Skin of body (tissue), 1 donor: ENCODE measurements at regions not wholly inside any gene's neighbourhood (a gene's known extent, or its start where the extent isn't known, plus 50 kb on each side); places are given as distances from the start of the nearest gene placed in this dataset.

Source experiments
- DNase-seq: peaks from one replicate; lab custom pipeline; 2025; lab: John Stamatoyannopoulos, UW

- no peak for DNase-seq
Measured at GRCh38 chr18:1922066-1922465, 649.2 kb downstream of the METTL4 start.

DNA sequence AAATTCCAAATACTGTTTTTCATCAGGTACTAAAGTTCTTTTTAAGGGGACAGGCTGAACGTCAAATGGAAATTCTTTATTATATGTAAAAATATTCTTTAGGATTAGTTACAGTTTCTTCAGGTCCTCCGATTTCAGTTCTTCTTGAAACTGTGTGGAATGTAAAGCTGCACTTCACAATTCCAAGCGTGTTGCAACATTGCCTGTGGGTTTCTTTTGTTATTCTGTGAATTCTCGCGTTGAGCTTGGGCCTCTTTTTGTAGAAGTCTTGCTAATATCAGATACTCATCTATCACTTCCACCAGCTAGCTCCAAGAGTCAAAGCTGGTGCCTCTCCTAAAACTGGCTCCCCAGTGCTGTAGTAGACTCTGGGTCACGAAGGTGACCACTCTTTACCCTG lies 642.6 kb downstream of the METTL4 start:
- DNase-seq: no peak

DNA sequence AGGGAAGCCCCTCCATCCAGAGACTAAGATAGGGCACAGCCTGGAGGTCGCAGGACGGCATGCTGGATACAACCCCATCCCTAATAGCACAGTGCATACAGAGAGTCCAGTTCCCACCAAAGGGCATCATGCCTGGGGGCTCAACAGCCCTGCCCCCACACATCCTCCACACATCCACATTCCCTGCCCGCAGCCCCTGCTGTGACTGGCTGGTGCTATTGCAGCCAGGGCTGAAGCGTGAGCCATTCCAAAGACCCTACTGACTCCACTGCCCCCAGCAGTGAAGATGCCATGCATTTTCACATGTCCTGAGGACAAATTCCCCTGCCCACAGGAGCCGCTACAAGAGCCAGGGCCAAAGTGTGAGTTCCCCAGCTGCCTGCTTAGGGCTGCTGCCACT lies 641.6 kb downstream of the METTL4 start:
- DNase-seq: no peak

DNA sequence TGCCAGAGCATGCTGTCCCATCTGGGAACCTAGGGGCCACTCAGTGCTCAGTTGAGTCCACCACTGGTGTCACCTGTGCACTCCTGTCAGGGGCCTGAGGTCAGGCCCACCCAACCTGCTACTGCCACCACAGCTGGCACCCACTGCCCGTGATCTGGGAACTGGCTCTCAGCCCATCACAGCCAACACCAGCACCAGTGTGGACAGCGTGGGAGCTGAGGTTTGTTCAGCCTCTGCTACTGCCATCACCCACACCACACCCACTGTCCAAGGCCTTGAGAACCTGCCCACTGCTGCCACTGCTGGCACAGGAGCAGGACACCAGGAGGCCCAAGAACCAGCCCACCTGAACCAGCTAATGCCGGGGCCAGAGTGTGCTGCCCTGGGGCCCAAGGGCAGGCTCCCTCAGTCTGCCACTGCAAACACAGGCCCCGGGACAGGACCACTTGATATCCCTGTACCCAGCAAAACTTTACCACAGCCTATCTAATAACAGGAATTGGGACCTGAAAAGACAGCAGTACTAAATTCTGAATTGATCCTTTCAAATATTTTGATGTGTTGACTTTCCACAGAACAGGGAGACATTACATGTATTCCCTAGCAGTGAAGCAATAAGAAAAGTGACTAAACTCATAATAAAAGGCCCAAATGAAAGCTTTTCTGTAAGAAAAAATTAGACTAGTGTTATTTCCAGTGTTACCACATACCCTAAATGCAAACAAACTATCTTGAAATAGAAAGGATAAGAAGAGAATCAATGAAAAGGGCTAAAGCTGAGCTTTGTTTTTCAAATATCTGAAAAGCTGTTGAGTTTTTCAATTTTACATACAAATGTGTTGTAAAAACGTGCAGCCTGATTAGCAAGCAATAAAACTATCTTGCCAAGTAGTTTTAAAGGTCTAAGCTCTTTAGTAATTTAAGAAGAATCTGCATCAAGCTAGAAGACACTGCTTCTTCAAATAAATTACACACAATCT lies 640.7 kb downstream of the METTL4 start:
- no peak for DNase-seq

- no peak for DNase-seq
Measured at GRCh38 chr18:1952486-1952885, 618.8 kb downstream of the METTL4 start.

DNA sequence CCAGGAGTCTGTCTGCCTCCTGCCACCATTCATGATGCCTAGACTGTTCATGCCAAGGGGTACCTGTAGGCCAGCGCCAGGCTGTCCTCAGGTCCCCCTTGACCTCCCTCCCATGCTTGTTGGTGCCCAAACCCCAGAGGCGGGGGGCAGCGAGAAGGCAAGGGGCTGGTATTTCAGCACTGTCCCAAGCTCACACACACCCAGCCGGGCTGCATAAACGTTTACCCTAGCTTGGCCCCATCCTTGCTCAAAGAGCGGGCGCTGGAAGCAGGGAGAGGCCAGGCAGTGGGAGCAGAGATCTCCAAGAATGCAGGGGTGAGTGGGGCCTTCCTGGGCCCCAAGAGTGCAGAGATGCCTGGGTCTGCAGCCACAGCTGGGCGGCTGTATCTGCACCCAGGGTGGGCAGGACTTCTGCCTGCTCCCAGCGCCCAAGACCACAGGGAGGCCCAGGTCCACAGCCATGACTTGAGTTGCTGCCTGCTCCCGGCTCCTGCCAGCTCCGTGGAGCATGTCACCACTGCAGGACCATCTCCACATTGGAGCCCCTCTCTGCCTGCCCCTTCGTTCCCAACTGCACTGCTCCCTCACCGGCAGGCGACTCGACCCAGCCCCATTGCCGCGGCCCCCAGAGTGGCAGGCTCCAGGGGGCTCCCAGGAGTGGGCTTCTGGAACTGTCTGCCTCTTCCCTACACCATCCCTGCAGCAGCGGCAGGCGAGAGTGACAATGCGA lies 616.6 kb downstream of the METTL4 start:
- DNase-seq: no peak

DNA sequence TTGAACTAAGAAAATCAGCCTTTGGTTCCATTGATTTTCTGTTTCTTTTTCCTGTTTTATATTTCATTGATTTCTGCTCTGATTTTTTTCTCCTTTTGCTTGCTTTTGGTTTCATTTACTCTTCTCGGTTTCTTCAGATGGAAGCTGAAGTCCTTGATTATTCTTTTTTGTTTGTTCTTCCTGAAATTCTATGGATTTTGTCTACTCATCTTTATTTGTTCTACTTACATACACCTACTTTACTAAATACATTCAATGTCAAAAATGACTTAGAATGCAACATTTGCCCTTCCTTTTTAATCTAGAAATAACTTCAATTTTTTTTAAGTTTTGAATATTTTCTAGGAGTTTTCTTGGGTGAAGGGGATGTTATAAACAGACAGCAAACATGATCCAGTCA lies 612.5 kb downstream of the METTL4 start:
- DNase-seq: no peak

GRCh38 chr18:1965016-1965415 lies 606.3 kb downstream of the METTL4 start:
- no peak for DNase-seq

- no peak for DNase-seq
Measured at GRCh38 chr18:1965541-1965940, 605.8 kb downstream of the METTL4 start.

GRCh38 chr18:1968801-1969498 lies 602.4 kb downstream of the METTL4 start:
- DNase-seq: no peak

GRCh38 chr18:1976484-1976883 lies 594.8 kb downstream of the METTL4 start:
- no peak for DNase-seq

- DNase-seq: no peak
Measured at GRCh38 chr18:1982056-1982455, 589.2 kb downstream of the METTL4 start.

- DNase-seq: no peak
Measured at GRCh38 chr18:1983746-1984515, 587.4 kb downstream of the METTL4 start.

DNA sequence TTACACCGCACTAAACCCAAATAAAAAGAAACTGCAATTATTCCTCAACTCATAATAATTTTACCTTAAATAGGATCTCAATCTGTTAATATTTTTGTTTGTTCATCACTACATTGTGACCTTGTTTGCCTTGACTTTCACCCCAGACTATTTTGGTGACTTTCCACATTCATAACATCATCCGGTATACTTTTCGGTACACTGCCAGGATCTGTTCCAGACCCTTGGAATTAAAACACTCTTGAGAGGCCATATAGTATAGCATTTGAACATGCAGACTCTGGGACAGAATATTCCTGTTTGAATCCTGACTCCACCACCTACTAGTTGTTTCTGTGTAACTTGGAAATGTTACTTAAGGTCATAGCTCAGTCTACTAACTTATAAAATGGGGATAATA lies 577.4 kb downstream of the METTL4 start:
- DNase-seq: no peak

GRCh38 chr18:1994471-1994870 lies 576.8 kb downstream of the METTL4 start:
- no peak for DNase-seq

- DNase-seq: no peak
Measured at GRCh38 chr18:1995041-1995612, 576.2 kb downstream of the METTL4 start.

DNA sequence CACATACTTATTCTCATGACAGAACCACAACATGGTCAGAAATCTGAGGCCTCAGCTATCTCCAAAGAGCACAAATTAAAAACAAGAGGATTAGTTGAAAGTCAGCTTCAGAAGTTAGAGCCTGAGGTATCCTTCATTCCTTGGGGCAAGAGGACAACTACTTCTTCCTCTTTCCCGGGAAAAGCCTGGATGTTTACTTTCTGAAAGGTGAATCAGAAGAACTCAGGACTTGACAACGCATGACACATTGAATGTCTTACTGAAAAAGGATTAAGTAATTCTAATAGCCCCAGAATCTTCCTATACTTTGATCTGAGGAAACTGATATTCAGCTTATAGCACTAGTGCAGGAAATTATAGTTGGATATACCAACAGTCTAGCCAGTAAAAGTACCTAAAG lies 573.2 kb downstream of the METTL4 start:
- DNase-seq: no peak

DNA sequence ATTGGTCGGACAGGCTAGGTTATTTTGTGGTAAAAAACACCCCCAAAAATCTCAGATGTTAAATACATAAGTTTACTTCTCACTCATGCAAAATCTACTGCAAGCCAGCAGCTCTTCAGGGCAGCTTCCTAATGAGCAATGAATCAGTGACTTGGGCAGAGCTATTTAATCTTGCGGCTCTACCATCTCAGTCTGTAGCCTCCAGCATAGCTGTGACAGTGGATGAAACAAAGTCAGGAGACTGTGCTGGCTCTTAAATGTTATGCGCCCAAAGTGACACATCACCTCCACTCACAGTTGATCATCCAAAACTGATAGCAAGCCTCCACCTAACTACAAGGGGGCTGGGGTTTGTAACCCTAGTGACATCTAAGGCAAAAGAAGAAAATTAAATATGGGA lies 571.9 kb downstream of the METTL4 start:
- DNase-seq: no peak

GRCh38 chr18:2002151-2002550 lies 569.2 kb downstream of the METTL4 start:
- no peak for DNase-seq

DNA sequence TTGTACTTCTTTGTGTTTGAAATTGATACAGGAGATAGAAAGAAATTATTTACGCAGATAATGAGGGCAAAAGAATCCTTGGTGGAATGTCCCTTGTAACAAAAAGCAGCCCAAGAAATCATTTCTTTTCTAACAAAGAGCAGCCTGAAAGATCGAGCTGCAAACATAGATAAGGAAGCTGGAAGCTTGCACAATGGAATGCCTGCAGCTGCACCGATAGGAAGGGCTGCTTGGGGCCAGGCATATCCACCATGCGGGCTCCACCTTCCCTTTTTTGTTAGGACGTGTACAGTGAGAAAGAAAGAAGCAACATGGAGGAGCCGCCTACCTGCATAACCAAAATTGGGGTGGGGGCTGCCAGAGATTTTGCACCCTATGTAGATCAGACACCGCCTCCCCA lies 568.7 kb downstream of the METTL4 start:
- DNase-seq: no peak
